Stomach (tissue), 8 donors: ENCODE measurements at regions not wholly inside any gene's neighbourhood (a gene's known extent, or its start where the extent isn't known, plus 50 kb on each side); places are given as distances from the start of the nearest gene placed in this dataset.
"Not testable (repeated sequence)": the region's sequence is repeated elsewhere in the genome, so short reads cannot be mapped to it uniquely, and the experiment has no call there.

Source experiments
- DNase-seq, 2 donors: peaks; one replicate each; pipeline versions ENCODE4 v3.0.0 to v3.0.0-alpha.2; 2013 to 2019
- H3K27ac ChIP-seq, 5 donors: fragments of 200-600 bp in 4 of 5; sonication (generic) in 4 of 5; one replicate each; pipeline ENCODE4 v1.5.1; 2013 to 2019; ENCODE audit warnings: mild to moderate bottlenecking in 1 of 5, moderate library complexity in 1 of 5
- H3K27me3 ChIP-seq, 3 donors: fragments of 200-600 bp; sonication (generic); one replicate each; pipeline ENCODE4 v1.5.1; 2017 to 2019; ENCODE audit warnings: mixed run types in 1 of 3
- H3K36me3 ChIP-seq, 4 donors: fragments of 200-600 bp; sonication (generic); 1 replicate in 3 of 4; 2 replicates in 1 of 4; pipeline ENCODE4 v1.5.1; 2016 to 2019
- H3K4me1 ChIP-seq, 4 donors: fragments of 200-600 bp; sonication (generic); one replicate each; pipeline ENCODE4 v1.5.1; 2016 to 2019
- H3K4me3 ChIP-seq, 4 donors: fragments of 200-600 bp; sonication (generic) in 3 of 4; one replicate each; pipeline ENCODE4 v1.5.1; 2016 to 2019; ENCODE audit warnings: mild to moderate bottlenecking in 1 of 4
- H3K9me3 ChIP-seq, 4 donors: fragments of 200-600 bp; sonication (generic); one replicate each; pipeline ENCODE4 v1.5.1; 2016 to 2019
- EP300 ChIP-seq: sonication (generic); formaldehyde crosslinking; IDR thresholded peaks from one replicate; pipeline ENCODE4 v1.6.1; 2017; ENCODE audit warnings: antibody characterized with exemption
- POLR2A ChIP-seq, 4 donors: fragments of 450-650 bp; IDR thresholded peaks; one replicate each; pipeline ENCODE4 v1.6.1; 2016; ENCODE audit warnings: antibody characterized with exemption in 4 of 4, control low read depth in 2 of 4, mild to moderate bottlenecking in 1 of 4, moderate library complexity in 1 of 4
- POLR2AphosphoS5 ChIP-seq, 3 donors: sonication (generic); formaldehyde crosslinking; IDR thresholded peaks; one replicate each; pipeline ENCODE4 v1.6.1; 2016; ENCODE audit warnings: antibody characterized with exemption in 3 of 3
- WGBS, 5 donors: extraction: QIAGEN DNeasy Blood & Tissue Kit in 3 of 5; methylation state at CpG; one replicate each; pipeline versions ENCODE4 v1.1.5 to v1.1.7; 2013 to 2018; 5-methylcytosine and 5-hydroxymethylcytosine counted together
- intact Hi-C: fragments of 100-400 bp; cut with DNase I; formaldehyde crosslinking; loops from one replicate; pipeline ENCODE4 v1.15.1; 2023; ENCODE audit warnings: low total_unique reads
- TF ChIP-seq, protein P1 (sequence below), 7 experiments: fragments of 450-650 bp in 4 of 7; fragments of 200-600 bp in 3 of 7; sonication (generic) in 3 of 7; IDR thresholded peaks; one replicate each; pipeline ENCODE4 v1.5.1; 2016 to 2019; ENCODE audit warnings: antibody characterized with exemption in 7 of 7, control low read depth in 2 of 7, mild to moderate bottlenecking in 1 of 7
- donor health status: healthy with polysubstance abuse.
- donor health status: Bipolar disorder and iron deficiency.
- donor health status: healthy.

GRCh38 chr1:157218671-157219070 lies 80.5 kb upstream of the ETV3 start:
- TF ChIP-seq, protein P1, sequence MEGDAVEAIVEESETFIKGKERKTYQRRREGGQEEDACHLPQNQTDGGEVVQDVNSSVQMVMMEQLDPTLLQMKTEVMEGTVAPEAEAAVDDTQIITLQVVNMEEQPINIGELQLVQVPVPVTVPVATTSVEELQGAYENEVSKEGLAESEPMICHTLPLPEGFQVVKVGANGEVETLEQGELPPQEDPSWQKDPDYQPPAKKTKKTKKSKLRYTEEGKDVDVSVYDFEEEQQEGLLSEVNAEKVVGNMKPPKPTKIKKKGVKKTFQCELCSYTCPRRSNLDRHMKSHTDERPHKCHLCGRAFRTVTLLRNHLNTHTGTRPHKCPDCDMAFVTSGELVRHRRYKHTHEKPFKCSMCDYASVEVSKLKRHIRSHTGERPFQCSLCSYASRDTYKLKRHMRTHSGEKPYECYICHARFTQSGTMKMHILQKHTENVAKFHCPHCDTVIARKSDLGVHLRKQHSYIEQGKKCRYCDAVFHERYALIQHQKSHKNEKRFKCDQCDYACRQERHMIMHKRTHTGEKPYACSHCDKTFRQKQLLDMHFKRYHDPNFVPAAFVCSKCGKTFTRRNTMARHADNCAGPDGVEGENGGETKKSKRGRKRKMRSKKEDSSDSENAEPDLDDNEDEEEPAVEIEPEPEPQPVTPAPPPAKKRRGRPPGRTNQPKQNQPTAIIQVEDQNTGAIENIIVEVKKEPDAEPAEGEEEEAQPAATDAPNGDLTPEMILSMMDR (IDR thresholded peaks at IDR 0.05): no peak
- no peak for TF ChIP-seq EP300
- TF ChIP-seq POLR2AphosphoS5 (IDR thresholded peaks at IDR 0.05): no peak
- no peak for TF ChIP-seq POLR2A (IDR thresholded peaks at IDR 0.05)
- no peak for DNase-seq
- peaks cover 0 to 13% (median 0%) of the 10 kb centered on the region in 3 donors for H3K27me3 ChIP-seq
- peaks cover 0 to 24% (median 14%) of the 10 kb centered on the region in 4 donors for H3K9me3 ChIP-seq
- intact Hi-C loops: no loop called here
- no peaks in the 10 kb centered on the region for H3K4me1 ChIP-seq
- no peak overlapping the region for H3K4me3 ChIP-seq
- WGBS, 5 donors: 67 to 82% (median 81%) methylated on average over 6 of the region's 6 CpGs
- no peak overlapping the region for H3K27ac ChIP-seq
- no peaks in the 10 kb centered on the region for H3K36me3 ChIP-seq

GRCh38 chr1:157217486-157217885 lies 79.3 kb upstream of the ETV3 start:
- intact Hi-C loops: no loop called here
- H3K27ac ChIP-seq: no peak overlapping the region

GRCh38 chr1:157213836-157214235 lies 75.6 kb upstream of the ETV3 start:
- no peak for DNase-seq
- H3K36me3 ChIP-seq: no peaks in the 10 kb centered on the region
- no peak overlapping the region for H3K27ac ChIP-seq
- TF ChIP-seq, protein P1 (IDR thresholded peaks at IDR 0.05): no peak
- no peak for TF ChIP-seq EP300
- no peak for TF ChIP-seq POLR2AphosphoS5 (IDR thresholded peaks at IDR 0.05)
- no peak for TF ChIP-seq POLR2A (IDR thresholded peaks at IDR 0.05)
- no peaks in the 10 kb centered on the region for H3K4me1 ChIP-seq
- peaks cover 0 to 4% (median 0%) of the 10 kb centered on the region in 3 donors for H3K27me3 ChIP-seq
- H3K4me3 ChIP-seq: no peak overlapping the region
- H3K9me3 ChIP-seq: peaks cover 2 to 42% (median 27%) of the 10 kb centered on the region in 4 donors
- intact Hi-C loops: no loop called here
- 70 to 76% (median 72%) methylated on average over 2 of the region's 2 CpGs for WGBS, 5 donors

More at GRCh38 chr1:157217486-157217885, 79.3 kb upstream of the ETV3 start:
- 83 to 91% (median 89%) methylated on average over 4 of the region's 4 CpGs for WGBS, 5 donors
- no peak for DNase-seq
- TF ChIP-seq EP300 (no peak), POLR2AphosphoS5 (IDR thresholded peaks at IDR 0.05) (no peak), POLR2A (IDR thresholded peaks at IDR 0.05) (no peak)
- TF ChIP-seq, protein P1 (IDR thresholded peaks at IDR 0.05): no peak
- Histone ChIP-seq H3K27me3 (peaks cover 0 to 13% (median 0%) of the 10 kb centered on the region in 3 donors), H3K4me1 (no peaks in the 10 kb centered on the region), H3K36me3 (no peaks in the 10 kb centered on the region), H3K4me3 (no peak overlapping the region), H3K9me3 (peaks cover 0 to 34% (median 21%) of the 10 kb centered on the region in 4 donors)

DNA sequence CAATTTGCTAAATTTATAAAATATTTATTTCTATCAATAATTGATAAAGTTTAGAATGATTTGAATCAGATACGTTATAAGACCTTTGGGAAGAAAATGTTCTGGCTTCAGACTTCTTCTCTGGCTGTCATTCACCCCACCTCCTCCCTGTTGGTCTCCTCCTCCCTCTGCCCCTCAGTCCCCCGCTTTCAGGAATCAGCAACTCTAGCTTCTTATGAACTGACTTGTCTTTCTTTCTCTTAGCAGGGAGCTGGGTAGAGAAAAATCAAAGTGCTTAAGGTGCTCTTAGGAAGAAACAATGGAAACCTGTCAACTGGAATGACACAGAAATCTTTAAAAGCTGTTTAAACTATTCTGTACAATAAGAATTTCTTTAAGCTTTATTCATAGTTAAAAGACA lies 71.3 kb upstream of the ETV3 start:
- WGBS, 5 donors: 64 to 80% (median 70%) methylated on average over 2 of the region's 2 CpGs

GRCh38 chr1:157205982-157206381 lies 67.8 kb upstream of the ETV3 start:
- not testable (repeated sequence) for H3K36me3 ChIP-seq
- 93 to 95% (median 94%) methylated on average over 3 of the region's 3 CpGs for WGBS, 5 donors

More for the DNA sequence above, 71.3 kb upstream of the ETV3 start:
- TF ChIP-seq POLR2AphosphoS5 (IDR thresholded peaks at IDR 0.05) (no peak), EP300 (no peak), POLR2A (IDR thresholded peaks at IDR 0.05) (no peak)
- TF ChIP-seq, protein P1 (IDR thresholded peaks at IDR 0.05): no peak
- DNase-seq: no peak
- no peaks in the 10 kb centered on the region for H3K36me3 ChIP-seq
- no peaks in the 10 kb centered on the region for H3K27me3 ChIP-seq
- H3K27ac ChIP-seq: no peak overlapping the region
- H3K4me3 ChIP-seq: no peak overlapping the region
- intact Hi-C loops: no loop called here
- peaks cover 2 to 27% (median 21%) of the 10 kb centered on the region in 4 donors for H3K9me3 ChIP-seq
- H3K4me1 ChIP-seq: no peaks in the 10 kb centered on the region

More at GRCh38 chr1:157205982-157206381, 67.8 kb upstream of the ETV3 start:
- H3K27me3 ChIP-seq, H3K4me3 ChIP-seq, H3K27ac ChIP-seq, intact Hi-C loops, H3K9me3 ChIP-seq, H3K4me1 ChIP-seq, DNase-seq: not testable (repeated sequence)
